Superior temporal gyrus (tissue), 1 donor: ENCODE measurements at regions not wholly inside any gene's neighbourhood (a gene's known extent, or its start where the extent isn't known, plus 50 kb on each side); places are given as distances from the start of the nearest gene placed in this dataset.
"Not testable (repeated sequence)": the region's sequence is repeated elsewhere in the genome, so short reads cannot be mapped to it uniquely, and the experiment has no call there.

ENCODE experiments used
- DNase-seq: peaks from one replicate; pipeline ENCODE4 v3.0.0-alpha.2; 2016; ENCODE audit errors: extremely low spot score

DNA sequence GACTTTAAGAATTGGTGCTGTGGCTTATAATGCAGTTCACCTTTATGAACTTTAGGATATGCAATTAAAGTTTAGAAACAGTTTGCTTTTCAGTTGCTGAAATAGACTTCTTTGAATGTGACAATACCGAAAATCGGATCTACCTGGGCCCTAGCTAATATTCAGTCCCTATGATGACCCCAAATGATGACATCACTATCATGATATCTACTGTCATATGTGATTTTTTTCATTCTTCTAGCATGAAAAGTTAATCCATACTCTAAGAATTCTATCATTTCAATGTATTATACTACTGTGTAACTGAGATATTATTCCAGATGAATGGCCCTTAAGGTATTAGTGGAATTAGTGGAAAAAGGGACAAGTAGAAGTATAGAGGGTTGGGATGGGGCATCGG lies 487.2 kb upstream of the TUSC1 start:
- DNase-seq: no peak

DNA sequence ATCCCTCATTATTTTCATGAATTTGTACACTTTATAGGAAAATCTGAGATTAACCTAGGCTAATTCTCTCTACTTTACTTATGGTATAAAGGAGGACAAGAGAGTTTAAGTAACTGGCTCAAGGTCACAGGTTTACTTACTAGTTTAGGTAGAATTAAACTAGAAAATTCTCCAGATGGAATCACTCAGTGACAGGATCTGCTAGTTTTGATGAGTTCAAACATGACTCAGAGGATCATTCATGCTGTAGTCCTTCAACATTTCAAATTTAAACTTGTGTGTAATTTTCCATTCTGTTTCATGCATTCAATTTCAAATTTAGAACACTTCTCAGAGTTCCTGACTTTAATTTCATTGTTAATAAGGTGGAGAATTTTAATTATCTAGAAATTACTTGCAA lies 485.7 kb upstream of the TUSC1 start:
- no peak for DNase-seq

DNA sequence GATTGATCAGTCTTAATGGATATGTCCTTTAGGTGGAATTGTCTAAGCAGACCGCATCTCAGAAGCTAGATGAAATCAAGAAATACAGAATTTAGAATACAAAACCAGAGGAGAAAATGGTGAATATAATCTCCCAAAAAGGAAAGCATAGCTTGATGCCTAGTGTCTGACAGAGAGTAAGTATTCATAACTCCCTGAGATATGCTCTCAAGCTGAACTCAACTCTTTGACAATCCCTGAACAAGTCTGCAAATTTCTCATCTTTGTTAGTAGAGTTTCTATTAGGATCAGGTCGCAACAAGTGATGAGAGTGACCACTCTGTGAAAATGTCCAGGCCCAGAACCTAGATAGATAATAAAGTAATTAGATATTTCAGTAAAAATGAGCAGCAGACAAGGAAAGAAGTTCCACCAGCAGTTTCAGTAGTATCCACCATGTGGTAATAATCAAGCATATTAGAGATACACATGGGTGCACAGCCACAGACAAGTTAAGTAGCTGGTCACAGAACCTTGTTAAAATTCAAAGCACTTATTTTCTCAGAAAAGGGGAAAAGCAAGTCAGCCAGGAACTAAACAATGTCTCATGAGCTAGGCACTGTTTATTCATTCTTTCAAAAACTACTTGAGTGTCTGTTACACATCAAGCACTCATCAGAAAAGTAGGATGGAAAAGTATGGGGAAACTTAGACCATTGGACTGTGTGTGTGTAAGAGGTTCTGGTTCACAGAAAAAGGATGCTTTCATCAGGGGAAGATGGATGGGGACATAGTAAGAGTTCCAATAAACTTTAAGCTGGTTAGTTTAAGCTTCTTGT lies 481.5 kb upstream of the TUSC1 start:
- DNase-seq: no peak

DNA sequence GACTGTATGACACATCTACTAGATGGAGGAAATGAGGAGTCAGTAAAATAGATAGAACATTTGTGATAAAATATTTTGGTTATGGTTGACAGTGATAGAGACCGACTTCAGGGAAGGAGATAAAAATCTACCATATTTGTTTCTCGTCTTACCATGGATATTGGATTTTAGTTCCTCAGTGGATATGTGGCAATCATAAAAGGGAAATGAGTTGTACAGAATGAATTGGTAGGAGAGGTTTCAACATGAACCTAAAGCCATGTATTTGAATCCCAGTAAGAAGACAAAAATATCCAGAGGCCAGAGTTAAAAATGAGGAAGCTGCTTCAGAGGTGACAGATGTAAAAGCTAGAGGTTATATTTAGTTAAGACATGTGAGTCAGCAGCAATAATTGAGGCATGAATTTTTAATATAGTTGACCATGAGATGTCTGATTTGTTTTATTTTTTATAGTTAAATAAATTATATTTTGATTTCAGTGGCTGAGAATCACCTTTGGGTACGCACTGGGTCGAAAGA lies 480.4 kb upstream of the TUSC1 start:
- no peak for DNase-seq

DNA sequence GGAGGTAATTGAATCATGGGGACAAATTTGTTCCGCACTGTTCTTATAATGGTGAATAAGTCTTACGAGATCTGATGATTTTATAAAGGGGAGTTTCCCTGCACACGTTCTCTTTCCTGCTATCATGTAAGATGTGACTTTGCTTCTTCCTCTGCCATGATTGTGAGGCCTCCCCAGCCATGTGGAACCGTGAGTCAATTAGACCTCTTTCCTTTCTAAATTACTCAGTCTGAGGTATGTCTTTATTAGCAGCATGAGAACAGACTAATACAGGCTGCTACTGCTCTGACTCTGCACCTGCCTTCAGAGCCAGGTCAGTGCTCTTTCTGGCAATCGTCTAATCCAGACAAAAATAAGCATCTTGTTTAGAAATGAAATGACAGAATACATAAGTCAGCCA lies 479.2 kb upstream of the TUSC1 start:
- no peak for DNase-seq

DNA sequence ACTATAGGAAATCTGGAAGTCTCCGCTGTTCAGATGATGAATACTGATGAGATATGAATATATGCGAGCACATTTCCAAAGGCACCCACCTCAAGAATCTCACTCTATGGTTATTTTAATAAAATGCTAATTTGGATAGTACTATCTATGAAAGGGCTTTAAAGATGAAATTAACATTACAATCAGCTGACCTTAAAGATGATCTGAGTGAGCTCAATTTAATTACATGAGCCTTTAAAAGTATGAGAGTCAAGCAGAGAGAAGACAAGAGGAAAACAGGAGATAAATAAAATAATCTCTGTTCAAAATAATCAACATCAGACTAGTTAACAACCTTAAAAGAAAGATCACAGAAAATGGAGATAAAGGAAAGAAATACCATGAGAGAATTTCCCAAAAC lies 474.1 kb upstream of the TUSC1 start:
- DNase-seq: no peak

DNA sequence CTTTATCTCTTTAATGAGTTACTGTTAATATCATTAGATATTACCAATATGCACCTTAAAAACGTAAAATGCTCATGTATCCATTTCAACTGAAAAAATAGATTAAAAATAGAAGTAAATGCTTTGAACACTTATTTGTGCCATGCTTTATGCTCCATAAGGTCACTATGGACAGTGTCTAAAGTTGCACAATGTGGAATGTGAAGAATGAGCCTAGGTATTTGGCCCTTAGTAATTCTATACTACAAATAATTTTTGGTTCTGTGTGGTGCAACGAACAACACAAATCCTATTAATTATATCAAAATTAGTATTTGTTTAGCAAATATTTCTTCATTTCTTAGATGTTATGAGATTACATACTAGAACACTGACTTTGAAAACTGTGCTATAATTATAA lies 469.9 kb upstream of the TUSC1 start:
- DNase-seq: no peak

DNA sequence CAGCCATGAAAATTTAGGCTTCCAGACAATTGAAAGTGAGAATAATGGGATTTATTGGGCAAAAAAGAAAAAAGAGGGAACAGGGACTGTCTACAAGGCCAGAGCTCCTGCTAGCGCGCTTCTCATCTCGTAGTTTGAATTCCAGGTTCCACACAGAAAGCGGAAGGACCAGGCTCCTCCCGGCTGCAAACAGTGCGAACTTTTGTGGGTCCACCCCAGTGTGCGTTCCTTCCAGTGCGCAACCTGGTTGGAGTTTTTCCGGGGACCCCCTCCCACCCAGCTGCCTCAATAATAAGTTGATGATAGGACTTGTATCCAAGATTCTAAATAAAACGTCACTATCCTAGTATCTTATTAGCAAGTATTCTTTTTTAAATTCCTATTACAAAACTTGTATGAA lies 467.7 kb upstream of the TUSC1 start:
- DNase-seq: no peak

DNA sequence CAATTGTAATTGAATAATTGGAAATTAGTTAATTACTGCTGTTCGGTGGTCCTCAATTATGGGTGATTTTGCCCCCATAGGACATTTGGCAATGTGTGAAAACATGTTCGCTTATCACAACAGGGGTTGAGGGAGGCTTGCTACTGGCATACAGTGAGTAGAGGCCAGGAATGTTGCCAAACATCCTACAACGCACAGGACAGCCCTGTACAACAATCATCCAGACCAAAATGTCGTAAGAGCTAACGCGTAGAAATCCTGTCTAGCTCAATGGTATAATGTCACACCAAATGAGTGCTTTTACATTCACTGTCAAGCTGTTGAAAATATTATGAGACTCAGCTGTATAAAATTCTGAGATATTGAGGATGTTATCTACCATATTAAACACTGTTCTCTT lies 464.4 kb upstream of the TUSC1 start:
- DNase-seq: no peak

DNA sequence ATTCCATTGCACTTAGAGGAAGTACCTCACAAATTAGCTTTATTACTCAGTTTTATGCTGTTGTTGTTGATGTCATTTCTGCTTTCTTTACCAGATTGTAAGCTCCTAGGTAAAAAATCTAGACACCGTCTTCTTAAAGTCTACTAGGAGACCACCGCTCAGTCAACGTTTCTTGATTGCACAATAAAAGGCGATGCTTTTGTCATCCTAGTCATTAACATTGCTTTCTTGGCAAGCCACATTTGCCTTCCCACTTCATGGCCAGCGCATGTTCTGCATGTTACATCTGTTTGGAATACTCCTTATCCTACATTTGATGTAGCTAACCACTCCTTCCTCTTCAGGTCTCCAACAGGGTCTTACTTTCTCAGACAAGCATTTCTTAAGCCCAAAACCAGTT lies 464.0 kb upstream of the TUSC1 start:
- no peak for DNase-seq

DNA sequence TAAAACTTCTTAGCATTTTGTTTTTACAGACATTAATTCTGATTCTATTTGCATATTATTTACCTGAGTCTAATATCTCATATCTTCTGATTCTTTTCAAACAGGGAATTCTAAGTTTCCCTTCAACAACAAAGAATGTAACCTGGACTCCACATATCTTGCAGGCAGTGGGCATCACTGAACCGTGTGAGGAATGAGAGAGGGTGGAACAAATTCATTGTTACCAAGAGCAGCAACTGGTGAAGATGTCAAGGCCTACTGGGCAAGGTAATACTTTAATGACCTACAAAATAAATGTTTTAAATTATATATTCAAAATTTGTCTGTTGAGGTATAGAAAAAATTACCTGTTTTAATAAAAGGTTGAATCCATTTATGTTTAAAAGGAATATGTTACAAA lies 455.3 kb upstream of the TUSC1 start:
- DNase-seq: no peak

DNA sequence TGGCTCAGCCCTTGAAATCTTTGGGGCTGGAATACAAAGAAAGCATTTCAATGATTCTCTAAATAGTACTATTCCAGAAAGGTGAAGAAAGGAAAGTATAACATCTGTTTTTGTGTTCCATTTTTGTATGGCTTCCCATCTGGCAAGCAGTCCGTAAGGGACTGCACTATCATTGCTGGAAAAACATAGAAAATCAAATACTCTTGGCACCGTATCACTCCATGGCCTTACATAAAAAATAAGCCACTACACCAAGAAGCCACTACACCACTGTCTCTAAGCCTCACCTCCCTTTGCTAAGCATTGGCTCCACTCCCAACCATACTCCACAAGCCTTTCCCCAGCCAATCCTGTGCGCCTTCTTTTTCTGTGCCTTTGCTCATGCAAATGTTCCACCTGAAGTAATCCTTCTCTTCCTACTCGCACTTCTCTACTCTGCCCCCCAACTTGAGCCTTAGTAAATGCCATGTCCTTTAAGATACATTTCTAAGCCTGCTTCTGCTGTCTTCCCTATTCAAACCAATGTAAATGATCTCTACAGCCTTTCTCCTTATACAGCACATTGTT lies 454.6 kb upstream of the TUSC1 start:
- no peak for DNase-seq

DNA sequence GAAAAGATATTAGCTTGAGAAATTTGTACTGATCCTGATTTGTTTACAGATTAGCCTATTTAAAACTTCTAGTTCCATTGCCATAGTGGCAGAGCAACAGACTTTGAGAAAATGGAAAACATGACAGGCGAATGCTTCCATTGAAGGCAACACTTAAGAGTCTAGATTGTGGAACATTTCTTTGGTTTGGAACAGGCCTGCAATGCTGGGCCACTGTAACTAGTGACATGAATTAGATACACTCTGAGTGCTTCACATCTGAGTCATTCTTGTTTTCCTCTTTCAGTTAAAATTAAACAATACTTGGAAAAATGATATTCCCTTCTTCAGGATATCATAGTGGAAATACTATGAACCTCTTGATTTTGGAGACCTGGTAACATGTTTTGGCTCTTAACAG lies 453.6 kb upstream of the TUSC1 start:
- no peak for DNase-seq

DNA sequence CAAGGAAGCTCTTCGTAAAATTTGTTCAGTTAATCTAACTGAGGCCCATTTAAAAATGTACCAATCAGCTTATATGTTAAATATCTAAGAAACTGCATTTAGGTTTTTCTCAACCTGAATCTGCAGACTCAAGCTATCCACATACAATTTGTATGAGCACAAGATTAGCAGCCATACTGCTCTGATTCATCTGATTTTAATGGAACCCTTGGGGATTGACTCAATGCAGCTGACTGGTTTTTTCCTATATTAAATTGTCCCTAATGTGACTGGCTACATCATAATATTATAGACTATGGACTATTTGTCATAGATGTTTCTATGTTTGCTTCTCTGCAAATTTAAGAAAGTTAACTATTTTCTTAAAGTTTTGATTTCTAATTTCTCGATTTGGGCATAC lies 451.0 kb upstream of the TUSC1 start:
- DNase-seq: no peak

DNA sequence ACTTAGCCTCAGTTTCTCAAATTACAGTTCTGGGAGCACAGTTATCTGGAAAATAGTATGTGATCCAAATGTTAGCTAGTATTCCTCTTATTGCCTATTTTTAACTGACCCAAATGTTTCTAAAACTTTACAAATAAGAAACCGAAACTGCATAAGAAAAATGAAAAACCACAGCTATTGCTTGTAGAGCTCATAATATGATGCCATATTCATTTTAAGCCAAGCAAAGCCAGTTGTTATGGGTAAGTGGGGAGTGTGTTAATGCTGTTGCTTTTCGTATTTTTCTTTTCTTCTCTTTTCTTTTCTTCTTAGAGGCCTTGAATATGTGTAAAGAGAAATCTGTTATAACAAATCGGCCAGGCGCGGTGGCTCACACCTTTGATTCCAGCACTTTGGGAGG lies 447.4 kb upstream of the TUSC1 start:
- DNase-seq: no peak

DNA sequence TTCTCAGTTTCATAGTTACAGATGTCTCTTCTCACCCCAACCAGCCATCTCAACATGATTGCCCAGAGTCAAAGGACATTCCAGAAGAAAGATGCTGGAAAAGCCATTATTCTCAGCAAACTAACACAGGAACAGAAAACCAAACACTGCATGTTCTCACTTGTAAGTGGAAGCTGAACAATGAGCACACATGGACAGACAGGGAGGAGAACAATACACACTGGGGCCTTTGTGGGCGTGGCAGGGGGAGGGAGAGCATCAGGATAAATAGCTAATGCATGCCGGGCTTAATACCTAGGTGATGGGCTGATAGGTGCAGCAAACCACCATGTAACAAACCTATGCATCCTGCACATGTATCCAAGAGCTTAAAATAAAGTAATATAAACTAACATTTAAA lies 437.8 kb upstream of the TUSC1 start:
- DNase-seq: not testable (repeated sequence)

DNA sequence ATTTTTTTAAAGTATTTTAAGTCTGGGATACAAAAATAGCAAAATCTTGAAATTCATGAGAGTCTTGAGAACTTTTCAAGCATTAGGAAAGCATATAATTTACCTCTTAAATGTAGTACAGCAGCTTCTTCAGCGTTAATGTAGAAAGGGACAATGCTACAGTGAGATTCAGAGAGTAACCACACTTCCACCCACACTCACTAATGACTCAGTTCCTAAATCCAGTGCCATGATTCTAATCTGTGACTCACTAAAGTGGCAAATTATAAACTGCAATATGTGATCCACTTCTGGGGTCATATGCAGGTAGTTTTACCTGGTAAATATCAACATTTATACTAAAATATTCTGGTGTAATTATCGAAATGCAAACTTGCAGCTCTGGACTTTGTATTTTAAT lies 434.5 kb upstream of the TUSC1 start:
- DNase-seq: no peak

DNA sequence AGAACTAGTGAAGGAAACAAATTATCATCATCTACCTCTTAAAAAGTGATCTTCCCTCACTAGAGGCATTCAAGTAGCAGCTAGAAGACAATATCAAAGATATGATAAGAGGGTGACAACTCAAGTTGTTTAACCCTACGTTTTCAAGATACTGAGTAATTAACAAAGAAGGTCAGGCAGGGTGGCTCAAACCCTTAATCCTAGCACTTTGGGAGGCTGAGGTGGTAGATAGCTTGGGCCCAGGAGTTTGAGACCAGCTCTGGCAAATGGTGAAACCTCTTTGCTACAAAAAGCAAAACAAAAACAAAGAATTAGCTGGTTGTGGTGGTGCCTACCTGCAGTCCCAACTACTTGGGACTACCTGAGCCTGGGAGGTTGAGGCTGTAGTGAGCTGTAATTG lies 408.2 kb upstream of the TUSC1 start:
- DNase-seq: no peak

DNA sequence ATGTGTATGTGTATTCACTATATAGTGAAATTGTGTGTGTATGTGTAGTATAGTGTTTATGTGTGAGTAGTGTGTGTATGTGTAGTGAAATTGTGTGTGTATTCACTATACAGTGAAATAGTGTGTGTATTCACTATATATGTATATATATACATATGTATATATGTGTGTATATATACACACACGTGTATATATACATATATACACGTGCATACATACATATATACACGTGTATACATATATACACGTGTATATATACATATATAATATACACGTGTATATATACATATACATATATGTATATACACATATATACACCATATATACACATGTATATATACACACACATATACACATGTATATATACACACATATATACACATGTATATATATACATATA lies 403.6 kb upstream of the TUSC1 start:
- no peak for DNase-seq

DNA sequence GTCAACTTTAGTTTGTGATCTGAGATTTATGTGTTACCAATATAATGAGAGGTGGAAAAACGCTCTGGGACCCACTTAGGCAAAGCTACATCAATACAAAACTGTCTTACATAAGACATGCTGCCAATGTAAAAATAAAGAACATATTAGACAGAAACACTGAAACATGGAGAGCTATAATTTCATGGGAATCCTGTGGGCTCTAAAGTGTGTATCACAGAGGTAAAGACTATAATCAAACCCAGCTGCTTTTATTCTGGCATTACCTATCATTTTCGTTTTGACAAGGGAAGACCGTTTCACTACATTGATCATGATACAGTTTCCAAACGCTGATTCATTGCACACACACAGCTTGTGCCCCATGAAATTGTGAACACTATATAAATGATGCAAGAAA lies 400.5 kb upstream of the TUSC1 start:
- DNase-seq: no peak

DNA sequence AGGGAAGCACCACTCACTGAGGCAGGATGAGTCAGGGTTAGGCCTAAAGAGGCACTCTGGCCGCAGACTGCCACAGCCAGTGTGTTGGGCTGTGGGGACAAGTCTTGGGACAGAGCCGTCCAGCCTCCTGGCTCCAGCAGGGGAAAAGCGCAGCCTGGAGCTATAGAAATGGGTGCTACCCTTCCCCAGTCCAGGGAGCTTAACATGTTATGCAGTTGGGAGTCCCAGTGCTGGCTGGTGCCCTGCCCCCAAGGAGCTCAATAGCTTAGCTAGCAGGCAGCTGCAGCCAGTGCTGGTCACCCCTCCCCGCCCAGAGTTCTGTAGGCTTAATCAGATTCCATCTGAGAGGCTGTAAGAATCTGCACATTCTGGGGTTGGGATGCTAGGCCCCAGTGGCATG lies 399.6 kb upstream of the TUSC1 start:
- DNase-seq: no peak

DNA sequence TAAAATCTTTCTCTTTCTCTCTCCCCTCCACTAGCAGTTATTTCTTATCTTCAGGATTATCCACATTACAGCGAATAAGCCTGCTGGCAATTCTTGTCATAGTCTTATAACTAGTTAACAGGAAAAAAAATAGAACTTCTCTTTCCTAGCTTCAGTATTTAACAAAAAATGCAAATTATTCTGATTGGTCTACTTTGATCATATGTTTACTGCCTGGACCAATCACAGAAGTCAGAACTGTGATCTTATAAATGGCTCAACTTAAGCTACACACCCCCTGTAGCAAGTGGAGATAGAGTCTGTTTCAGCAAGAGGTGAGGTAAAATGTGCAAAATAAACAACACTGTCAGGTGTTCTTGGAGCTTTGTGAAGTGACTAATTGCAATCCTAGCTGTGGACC lies 389.4 kb upstream of the TUSC1 start:
- no peak for DNase-seq

DNA sequence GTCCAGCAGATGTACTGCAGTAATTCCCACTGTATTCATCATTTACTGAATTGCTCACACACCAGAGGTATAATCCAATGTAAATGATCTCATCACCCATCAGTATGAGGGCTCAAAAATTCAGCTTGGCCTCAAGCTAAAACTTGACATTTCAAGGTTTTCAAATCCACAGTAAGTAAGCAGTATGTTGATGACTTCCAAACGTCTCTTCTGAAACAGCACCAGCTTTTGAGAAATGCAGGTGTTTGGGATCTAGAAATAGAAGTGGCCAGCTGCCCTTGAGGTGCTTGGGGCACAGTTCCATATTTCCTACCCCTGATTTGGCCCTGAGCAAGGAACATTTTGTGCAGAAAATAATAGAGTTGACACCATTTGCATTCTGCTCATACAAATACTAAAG lies 388.0 kb upstream of the TUSC1 start:
- no peak for DNase-seq
